ENCODE measurements at regions not wholly inside any gene's neighbourhood (a gene's known extent, or its start where the extent isn't known, plus 50 kb on each side); places are given as distances from the start of the nearest gene placed in this dataset.
"Not testable (repeated sequence)": the region's sequence is repeated elsewhere in the genome, so short reads cannot be mapped to it uniquely, and the experiment has no call there.

DNA sequence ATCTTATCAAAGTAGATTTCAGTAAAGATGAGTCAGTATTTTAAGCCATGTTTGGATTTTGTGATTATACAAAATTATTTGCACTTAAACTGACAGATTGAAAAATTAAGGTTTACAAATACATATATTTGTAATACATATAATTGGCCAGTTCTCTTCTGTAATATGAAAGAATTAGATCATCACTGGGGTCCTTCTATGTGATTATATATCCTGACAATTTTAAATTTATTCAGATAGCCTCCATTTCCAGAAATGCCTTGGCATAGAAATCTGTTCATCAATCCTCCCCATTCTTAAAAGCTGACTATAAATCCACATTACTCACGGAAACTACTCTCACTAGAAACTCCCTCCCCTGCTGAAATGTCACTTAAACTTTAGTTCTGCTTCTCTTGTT is 280.4 kb upstream of the ANXA10 start:
- no peak for DNase-seq (ENCODE audit: low spot score)
- FAIRE-seq, result no peak

GRCh38 chr4:167826281-167826680 is 266.1 kb upstream of the ANXA10 start:
- FAIRE-seq (no peak), DNase-seq (ENCODE audit: low spot score) (no peak)

DNA sequence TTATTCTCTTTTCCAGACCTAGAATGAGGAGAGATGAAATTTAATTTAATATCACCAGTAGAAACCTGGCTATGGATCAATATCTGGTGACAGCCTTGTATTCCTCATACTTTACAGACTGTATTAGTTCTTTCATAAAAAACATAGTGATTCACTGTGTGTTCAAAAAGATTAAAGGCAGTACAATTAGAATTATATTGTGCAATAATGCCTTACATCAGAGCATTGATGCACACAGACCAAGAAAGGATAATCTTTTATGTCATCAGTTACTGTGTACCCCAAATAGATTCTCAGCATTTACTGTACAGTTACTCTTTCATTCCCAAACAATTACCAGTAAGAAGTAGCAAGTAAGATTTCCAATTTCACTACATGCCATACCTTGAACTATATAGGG is 260.5 kb upstream of the ANXA10 start:
- no peak for DNase-seq (ENCODE audit: low spot score)

DNA sequence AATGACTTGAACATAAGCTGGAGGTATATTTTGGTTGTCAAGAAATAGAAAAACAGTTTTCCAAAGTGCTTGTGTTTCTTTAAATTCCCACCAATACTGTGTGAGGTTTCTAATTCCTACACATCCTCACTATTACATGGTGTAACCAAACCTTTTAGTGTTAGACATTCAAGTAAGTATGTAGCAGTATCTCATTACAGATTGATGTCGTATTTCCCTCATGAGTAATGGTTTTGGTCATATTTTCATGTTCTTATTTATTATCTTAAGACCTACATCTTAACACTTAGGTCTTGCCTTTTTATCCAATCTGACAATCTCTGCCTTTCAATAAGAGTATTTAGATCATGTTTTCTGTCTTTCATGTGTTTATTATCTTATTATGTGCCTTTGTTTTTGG is 253.7 kb upstream of the ANXA10 start:
- no peak for FAIRE-seq
- DNase-seq (ENCODE audit: low spot score), result no peak

More for the DNA sequence above, 260.5 kb upstream of the ANXA10 start:
- no peak for FAIRE-seq

DNA sequence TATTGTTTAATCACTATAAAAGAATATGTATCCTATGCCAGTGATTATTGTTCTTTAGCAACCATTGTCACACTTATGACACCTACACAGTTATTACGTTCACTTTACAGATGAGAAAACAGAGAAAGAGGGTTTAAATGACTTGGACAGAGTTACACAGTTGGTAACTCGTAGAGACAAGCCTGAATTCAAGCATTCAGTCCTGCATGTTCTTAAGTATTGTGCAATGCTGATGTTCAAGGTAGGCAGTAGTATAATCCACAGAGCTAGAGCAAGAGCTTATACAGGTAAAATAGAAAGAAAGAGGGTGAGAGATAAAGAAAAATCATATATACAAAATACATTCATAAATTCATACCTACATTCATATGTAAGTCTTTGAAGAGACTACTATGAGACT is 249.8 kb upstream of the ANXA10 start:
- FAIRE-seq (no peak), DNase-seq (ENCODE audit: low spot score) (no peak)

GRCh38 chr4:167854881-167855280 is 237.5 kb upstream of the ANXA10 start:
- FAIRE-seq (no peak), DNase-seq (ENCODE audit: low spot score) (no peak)

DNA sequence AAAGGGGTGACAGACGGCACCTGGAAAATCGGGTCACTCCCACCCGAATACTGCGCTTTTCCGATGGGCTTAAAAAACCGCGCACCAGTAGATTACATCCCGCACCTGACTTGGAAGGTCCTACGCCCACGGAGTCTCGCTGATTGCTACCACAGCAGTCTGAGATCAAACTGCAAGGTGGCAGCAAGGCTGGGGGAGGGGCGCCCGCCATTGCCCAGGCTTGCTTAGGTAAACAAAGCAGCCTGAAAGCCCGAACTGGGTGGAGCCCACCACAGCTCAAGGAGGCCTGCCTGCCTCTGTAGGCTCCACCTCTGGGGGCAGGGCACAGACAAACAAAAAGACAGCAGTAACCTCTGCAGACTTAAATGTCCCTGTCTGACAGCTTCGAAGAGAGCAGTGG is 234.2 kb upstream of the ANXA10 start:
- DNase-seq (ENCODE audit: low spot score); FAIRE-seq: not testable (repeated sequence)

GRCh38 chr4:167867191-167867590 is 225.1 kb upstream of the ANXA10 start:
- FAIRE-seq (no peak), DNase-seq (ENCODE audit: low spot score) (no peak)

- FAIRE-seq, result no peak
- no peak for DNase-seq (ENCODE audit: low spot score)
Measured at GRCh38 chr4:167868163-167868562, 224.2 kb upstream of the ANXA10 start.

DNA sequence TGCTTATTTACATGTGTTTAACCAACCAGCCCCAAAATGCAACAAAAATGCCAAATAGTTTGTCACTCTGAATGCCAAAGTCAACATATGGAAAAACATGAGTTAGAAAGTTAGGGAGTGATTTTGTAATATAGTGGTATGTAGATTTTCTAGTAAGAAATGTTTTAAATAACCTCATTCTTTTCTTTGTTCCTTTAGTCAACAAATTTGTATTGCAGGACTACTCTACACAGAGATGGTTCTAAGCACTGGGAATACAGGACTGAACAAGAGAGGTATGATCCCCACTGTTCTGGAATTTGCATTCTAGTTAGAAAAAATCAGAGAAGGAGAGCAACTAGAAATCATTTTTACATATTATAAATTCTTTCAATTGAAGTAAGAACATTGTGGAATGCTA is 218.8 kb upstream of the ANXA10 start:
- FAIRE-seq (no peak), DNase-seq (ENCODE audit: low spot score) (no peak)

DNA sequence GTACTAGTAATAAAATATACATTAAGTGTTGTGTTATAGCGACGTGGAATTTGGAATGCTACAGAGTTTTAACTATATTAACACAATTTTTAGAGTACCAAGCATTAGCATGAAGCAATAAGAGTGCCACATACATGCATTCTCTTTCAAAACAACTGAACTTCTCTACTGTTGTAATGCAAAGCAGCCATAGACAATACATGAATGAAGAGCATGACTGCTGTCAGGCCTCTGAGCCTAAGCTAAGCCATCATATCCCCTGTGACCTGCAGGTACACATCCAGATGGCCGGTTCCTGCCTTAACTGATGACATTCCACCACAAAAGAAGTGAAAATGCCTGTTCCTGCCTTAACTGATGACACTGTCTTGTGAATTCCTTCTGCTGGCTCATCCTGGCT is 216.2 kb upstream of the ANXA10 start:
- DNase-seq (ENCODE audit: low spot score); FAIRE-seq: not testable (repeated sequence)

- DNase-seq (ENCODE audit: low spot score); FAIRE-seq: not testable (repeated sequence)
Measured at GRCh38 chr4:167877826-167878225, 214.5 kb upstream of the ANXA10 start.

GRCh38 chr4:167883266-167883665 is 209.1 kb upstream of the ANXA10 start:
- FAIRE-seq (no peak), DNase-seq (ENCODE audit: low spot score) (no peak)

GRCh38 chr4:167885071-167885470 is 207.3 kb upstream of the ANXA10 start:
- no peak for DNase-seq (ENCODE audit: low spot score)
- no peak for FAIRE-seq

DNA sequence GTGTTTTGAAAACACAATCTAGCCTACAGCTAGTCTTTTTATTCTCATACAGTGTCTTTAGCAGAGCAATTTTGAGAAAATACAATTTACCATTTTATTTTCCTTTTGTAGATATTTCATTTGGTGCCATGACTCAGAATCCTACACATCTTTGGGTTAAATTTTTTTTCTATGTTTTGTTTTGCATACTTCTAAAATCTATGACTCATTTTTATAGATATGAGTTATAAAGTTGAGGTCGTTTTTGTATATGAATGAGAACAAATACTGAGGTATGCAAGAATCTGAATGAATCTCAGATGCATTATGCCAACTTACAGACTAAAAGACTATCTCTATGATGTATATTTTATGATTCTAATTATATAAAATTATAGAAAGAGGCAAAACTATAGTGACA is 206.5 kb upstream of the ANXA10 start:
- DNase-seq (ENCODE audit: low spot score), result no peak
- no peak for FAIRE-seq

DNA sequence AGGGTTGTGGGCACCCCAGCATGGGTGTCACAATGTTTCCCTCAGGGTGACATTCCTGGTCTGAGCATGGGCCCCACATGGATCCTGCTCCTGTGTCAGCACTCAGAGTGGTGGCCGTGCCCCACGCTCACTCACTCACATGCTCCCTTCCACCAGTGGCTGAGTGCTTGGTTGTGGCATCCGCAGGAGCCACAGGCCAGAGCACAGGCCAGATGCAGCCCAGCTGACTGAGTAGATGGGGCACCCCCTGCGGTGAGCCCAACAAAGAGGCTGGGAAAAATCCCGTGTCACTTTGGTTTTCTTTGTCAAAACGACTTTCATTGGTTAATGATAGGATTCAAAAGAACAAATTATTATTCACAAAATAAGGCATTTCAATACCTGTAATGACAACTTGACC is 204.6 kb upstream of the ANXA10 start:
- FAIRE-seq (no peak), DNase-seq (ENCODE audit: low spot score) (no peak)

GRCh38 chr4:167890226-167890625 is 202.1 kb upstream of the ANXA10 start:
- FAIRE-seq (no peak), DNase-seq (ENCODE audit: low spot score) (no peak)

GRCh38 chr4:167893531-167893930 is 198.8 kb upstream of the ANXA10 start:
- FAIRE-seq (no peak), DNase-seq (ENCODE audit: low spot score) (no peak)

DNA sequence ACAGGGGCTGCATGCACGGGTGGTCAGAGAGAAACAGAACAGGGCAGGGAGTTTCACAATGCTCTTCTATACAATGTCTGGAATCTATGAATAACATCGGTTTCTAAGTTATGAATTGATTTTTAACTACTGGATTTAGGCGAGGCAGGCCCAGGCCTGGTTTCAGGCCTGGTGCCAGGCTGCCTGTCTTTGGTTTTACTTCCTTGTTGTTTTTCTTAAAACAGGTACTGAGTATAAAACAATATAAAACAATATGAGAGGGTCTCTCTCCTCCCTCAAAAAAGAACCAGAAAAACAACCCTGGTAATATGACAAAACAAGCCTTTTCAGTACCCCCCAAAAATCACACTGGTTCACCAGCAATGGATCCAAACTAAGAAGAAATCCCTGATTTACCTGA is 196.1 kb upstream of the ANXA10 start:
- not testable (repeated sequence) for DNase-seq (ENCODE audit: low spot score); FAIRE-seq

DNA sequence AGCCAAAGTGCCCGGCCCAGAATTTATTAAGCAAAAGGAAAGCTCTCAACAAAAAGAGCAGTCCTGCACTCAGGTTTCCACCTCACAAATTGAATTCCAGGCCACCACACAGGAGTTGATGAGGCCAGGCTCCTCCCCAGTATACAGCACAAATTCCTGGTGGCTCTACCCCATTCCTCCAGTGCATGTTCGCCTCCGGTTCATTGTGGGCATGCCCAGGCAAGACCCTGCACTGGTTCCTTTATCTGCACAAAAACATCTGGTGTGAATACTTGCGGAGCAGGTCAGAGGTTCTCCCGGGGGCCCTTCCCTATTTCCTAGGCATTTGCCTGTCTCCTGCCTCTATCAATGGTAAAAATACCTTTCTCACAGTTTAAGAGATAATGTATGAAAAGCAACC is 195.2 kb upstream of the ANXA10 start:
- DNase-seq (ENCODE audit: low spot score) (peak; percentile 48), FAIRE-seq (no peak)

GRCh38 chr4:167903291-167903721 is 189.0 kb upstream of the ANXA10 start:
- DNase-seq (ENCODE audit: low spot score) (peak; percentile 4), FAIRE-seq (no peak)

DNA sequence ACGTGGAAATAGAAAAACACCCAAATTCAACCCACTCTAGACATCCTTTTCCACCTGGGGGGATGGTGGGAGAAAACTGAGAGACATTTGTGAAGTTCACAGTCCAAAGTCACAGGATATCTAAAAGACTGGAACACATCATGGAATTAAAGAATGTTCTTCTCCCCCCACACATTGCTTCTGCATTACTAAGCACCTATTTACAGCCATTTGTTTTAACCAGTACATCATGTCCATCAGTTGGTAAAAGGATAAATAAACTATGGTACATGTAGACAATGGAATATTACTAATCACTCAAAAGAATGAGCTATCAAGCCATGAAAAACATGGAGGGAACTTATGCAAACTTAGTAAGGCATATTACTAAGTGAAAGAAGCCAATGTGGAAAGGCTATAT is 185.5 kb upstream of the ANXA10 start:
- FAIRE-seq, result no peak
- no peak for DNase-seq (ENCODE audit: low spot score)

DNA sequence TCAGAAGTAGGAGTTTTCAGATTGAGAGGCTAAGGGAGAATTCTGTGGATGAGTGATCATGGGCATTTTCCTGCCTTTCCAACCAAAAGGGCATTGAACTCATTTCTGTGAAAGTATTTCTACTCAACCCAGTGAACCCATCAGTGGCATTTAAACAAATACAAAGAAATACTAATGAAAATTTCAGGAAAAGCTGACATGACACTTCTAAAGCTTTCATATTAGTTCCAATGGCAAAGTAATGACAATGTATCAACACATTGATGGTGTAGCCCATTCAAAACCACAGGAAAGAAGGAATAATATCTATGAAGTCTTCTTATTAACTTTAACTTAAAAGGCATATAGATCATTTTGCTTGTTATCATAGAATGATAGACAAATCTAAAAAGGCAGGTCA is 183.5 kb upstream of the ANXA10 start:
- no peak for FAIRE-seq
- no peak for DNase-seq (ENCODE audit: low spot score)

DNA sequence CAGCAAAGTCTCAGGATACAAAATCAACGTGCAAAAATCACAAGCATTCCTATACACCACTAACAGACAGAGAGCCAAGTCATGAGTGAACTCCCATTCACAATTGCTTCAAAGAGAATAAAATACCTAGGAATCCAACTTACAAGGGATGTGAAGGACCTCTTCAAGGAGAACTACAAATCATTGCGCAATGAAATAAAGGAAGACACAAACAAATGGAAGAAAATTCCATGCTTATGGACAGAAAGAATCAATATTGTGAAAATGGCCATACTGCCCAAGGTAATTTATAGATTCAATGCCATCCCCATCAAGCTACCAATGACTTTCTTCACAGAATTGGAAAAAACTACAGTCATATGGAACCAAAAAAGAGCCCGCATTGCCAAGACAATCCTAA is 179.8 kb upstream of the ANXA10 start:
- FAIRE-seq; DNase-seq (ENCODE audit: low spot score): not testable (repeated sequence)

Data from urothelium cell line (cell line).